ENCODE measurements at regions not wholly inside any gene's neighbourhood (a gene's known extent, or its start where the extent isn't known, plus 50 kb on each side); places are given as distances from the start of the nearest gene placed in this dataset.

DNA sequence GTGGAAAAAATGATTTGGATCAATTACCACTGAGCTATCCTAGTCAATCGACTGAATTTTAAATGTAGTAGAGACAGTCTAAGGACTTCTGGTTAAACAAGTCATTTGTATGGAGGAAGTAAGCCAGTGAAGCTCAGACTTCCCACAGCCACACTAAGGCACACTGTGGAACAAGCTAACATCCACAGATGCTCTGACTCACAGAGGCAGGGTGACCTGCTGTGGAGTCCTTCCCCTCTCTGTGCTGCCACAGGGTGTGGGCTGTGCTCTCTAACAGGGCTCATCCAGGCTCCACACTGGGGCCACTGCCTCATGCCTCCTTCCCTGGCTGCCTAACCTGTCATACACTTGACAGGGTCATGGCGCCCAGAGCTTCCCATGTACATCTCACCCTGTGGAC, 351.0 kb downstream of the GALR1 start:
- TF ChIP-seq, protein P1, sequence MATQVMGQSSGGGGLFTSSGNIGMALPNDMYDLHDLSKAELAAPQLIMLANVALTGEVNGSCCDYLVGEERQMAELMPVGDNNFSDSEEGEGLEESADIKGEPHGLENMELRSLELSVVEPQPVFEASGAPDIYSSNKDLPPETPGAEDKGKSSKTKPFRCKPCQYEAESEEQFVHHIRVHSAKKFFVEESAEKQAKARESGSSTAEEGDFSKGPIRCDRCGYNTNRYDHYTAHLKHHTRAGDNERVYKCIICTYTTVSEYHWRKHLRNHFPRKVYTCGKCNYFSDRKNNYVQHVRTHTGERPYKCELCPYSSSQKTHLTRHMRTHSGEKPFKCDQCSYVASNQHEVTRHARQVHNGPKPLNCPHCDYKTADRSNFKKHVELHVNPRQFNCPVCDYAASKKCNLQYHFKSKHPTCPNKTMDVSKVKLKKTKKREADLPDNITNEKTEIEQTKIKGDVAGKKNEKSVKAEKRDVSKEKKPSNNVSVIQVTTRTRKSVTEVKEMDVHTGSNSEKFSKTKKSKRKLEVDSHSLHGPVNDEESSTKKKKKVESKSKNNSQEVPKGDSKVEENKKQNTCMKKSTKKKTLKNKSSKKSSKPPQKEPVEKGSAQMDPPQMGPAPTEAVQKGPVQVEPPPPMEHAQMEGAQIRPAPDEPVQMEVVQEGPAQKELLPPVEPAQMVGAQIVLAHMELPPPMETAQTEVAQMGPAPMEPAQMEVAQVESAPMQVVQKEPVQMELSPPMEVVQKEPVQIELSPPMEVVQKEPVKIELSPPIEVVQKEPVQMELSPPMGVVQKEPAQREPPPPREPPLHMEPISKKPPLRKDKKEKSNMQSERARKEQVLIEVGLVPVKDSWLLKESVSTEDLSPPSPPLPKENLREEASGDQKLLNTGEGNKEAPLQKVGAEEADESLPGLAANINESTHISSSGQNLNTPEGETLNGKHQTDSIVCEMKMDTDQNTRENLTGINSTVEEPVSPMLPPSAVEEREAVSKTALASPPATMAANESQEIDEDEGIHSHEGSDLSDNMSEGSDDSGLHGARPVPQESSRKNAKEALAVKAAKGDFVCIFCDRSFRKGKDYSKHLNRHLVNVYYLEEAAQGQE (IDR thresholded peaks at IDR 0.05; ENCODE audit: insufficient read depth in 1 of 2, low read depth in 2 of 2, low read length in 2 of 2): no peak
- TF ChIP-seq POLR2AphosphoS5 (IDR thresholded peaks at IDR 0.05; ENCODE audit: low read depth, low read length) (no peak), SIN3A (IDR thresholded peaks at IDR 0.05; ENCODE audit: borderline replicate concordance, insufficient read depth, low read length) (no peak), TAF1 (IDR thresholded peaks at IDR 0.05; ENCODE audit: borderline replicate concordance, insufficient read depth, low read length) (no peak), FOXP2 (optimal IDR thresholded peaks at IDR 0.05; ENCODE audit: borderline replicate concordance, extremely low read depth, extremely low read length, insufficient read depth) (no peak)
